ES-I3 (cell line): ENCODE measurements at regions not wholly inside any gene's neighbourhood (a gene's known extent, or its start where the extent isn't known, plus 50 kb on each side); places are given as distances from the start of the nearest gene placed in this dataset.

Experiments
- H3K36me3 ChIP-seq: 2 replicates; pipeline ENCODE4 v1.6.1; 2013; ENCODE audit warnings: mild to moderate bottlenecking, low read length, control low read depth, moderate library complexity; ENCODE audit not compliant: insufficient read depth
- H3K4me1 ChIP-seq: 2 replicates; pipeline ENCODE4 v1.6.1; 2013; ENCODE audit warnings: mild to moderate bottlenecking, control low read depth, low read length; ENCODE audit not compliant: insufficient read depth
- H3K9ac ChIP-seq: 2 replicates; pipeline ENCODE4 v1.6.1; 2013; ENCODE audit warnings: low read depth, mild to moderate bottlenecking, low read length, moderate library complexity
- H3K9me3 ChIP-seq: 2 replicates; pipeline ENCODE4 v1.6.1; 2013; ENCODE audit warnings: mild to moderate bottlenecking, low read length, moderate library complexity; ENCODE audit not compliant: control insufficient read depth, insufficient read depth

- Histone ChIP-seq H3K9ac (no peak overlapping the region), H3K36me3 (no peaks in the 10 kb centered on the region), H3K9me3 (no peaks in the 10 kb centered on the region), H3K4me1 (no peaks in the 10 kb centered on the region)
These were observed 670.4 kb downstream of the KCNJ3 start for GRCh38 chr2:155368934-155369333.

- Histone ChIP-seq H3K9me3 (no peaks in the 10 kb centered on the region), H3K4me1 (no peaks in the 10 kb centered on the region), H3K36me3 (no peaks in the 10 kb centered on the region), H3K9ac (no peak overlapping the region)
These were observed 666.3 kb downstream of the KCNJ3 start for GRCh38 chr2:155364766-155365165.

- no peaks in the 10 kb centered on the region for H3K9me3 ChIP-seq
- no peaks in the 10 kb centered on the region for H3K4me1 ChIP-seq
- H3K9ac ChIP-seq, result no peak overlapping the region
- H3K36me3 ChIP-seq, result no peaks in the 10 kb centered on the region
These were observed 664.9 kb downstream of the KCNJ3 start for GRCh38 chr2:155363349-155363888.

GRCh38 chr2:155357172-155357571, 658.7 kb downstream of the KCNJ3 start:
- Histone ChIP-seq H3K9ac (no peak overlapping the region), H3K4me1 (no peaks in the 10 kb centered on the region), H3K9me3 (no peaks in the 10 kb centered on the region), H3K36me3 (no peaks in the 10 kb centered on the region)

GRCh38 chr2:155356250-155356649, 657.8 kb downstream of the KCNJ3 start:
- Histone ChIP-seq H3K9me3 (no peaks in the 10 kb centered on the region), H3K9ac (no peak overlapping the region), H3K36me3 (no peaks in the 10 kb centered on the region), H3K4me1 (no peaks in the 10 kb centered on the region)

GRCh38 chr2:155350783-155351580, 652.5 kb downstream of the KCNJ3 start:
- no peaks in the 10 kb centered on the region for H3K36me3 ChIP-seq
- H3K4me1 ChIP-seq, result no peaks in the 10 kb centered on the region
- no peaks in the 10 kb centered on the region for H3K9me3 ChIP-seq
- no peak overlapping the region for H3K9ac ChIP-seq

- Histone ChIP-seq H3K4me1 (no peaks in the 10 kb centered on the region), H3K9ac (no peak overlapping the region), H3K36me3 (no peaks in the 10 kb centered on the region)
These were observed 633.5 kb downstream of the KCNJ3 start for GRCh38 chr2:155332016-155332415.

GRCh38 chr2:155320236-155320635, 621.7 kb downstream of the KCNJ3 start:
- Histone ChIP-seq H3K9ac (no peak overlapping the region), H3K9me3 (no peaks in the 10 kb centered on the region), H3K36me3 (no peaks in the 10 kb centered on the region), H3K4me1 (no peaks in the 10 kb centered on the region)

More at GRCh38 chr2:155332016-155332415, 633.5 kb downstream of the KCNJ3 start:
- no peaks in the 10 kb centered on the region for H3K9me3 ChIP-seq

- no peaks in the 10 kb centered on the region for H3K4me1 ChIP-seq
- H3K36me3 ChIP-seq, result no peaks in the 10 kb centered on the region
- no peaks in the 10 kb centered on the region for H3K9me3 ChIP-seq
- no peak overlapping the region for H3K9ac ChIP-seq
These were observed 620.2 kb downstream of the KCNJ3 start for GRCh38 chr2:155318710-155319109.

GRCh38 chr2:155315768-155316167, 617.3 kb downstream of the KCNJ3 start:
- Histone ChIP-seq H3K9me3 (no peaks in the 10 kb centered on the region), H3K9ac (no peak overlapping the region), H3K36me3 (no peaks in the 10 kb centered on the region), H3K4me1 (no peaks in the 10 kb centered on the region)

GRCh38 chr2:155310589-155310988, 612.1 kb downstream of the KCNJ3 start:
- Histone ChIP-seq H3K36me3 (no peaks in the 10 kb centered on the region), H3K9me3 (no peaks in the 10 kb centered on the region), H3K4me1 (no peaks in the 10 kb centered on the region), H3K9ac (no peak overlapping the region)

GRCh38 chr2:155309483-155309882, 611.0 kb downstream of the KCNJ3 start:
- Histone ChIP-seq H3K36me3 (no peaks in the 10 kb centered on the region), H3K9ac (no peak overlapping the region), H3K4me1 (no peaks in the 10 kb centered on the region), H3K9me3 (no peaks in the 10 kb centered on the region)

GRCh38 chr2:155308367-155309009, 610.0 kb downstream of the KCNJ3 start:
- Histone ChIP-seq H3K4me1 (no peaks in the 10 kb centered on the region), H3K9me3 (no peaks in the 10 kb centered on the region), H3K36me3 (no peaks in the 10 kb centered on the region), H3K9ac (no peak overlapping the region)

GRCh38 chr2:155301221-155301620, 602.7 kb downstream of the KCNJ3 start:
- no peaks in the 10 kb centered on the region for H3K36me3 ChIP-seq
- no peaks in the 10 kb centered on the region for H3K4me1 ChIP-seq
- H3K9ac ChIP-seq, result no peak overlapping the region
- H3K9me3 ChIP-seq, result no peaks in the 10 kb centered on the region

- Histone ChIP-seq H3K9ac (no peak overlapping the region), H3K4me1 (no peaks in the 10 kb centered on the region), H3K36me3 (no peaks in the 10 kb centered on the region), H3K9me3 (no peaks in the 10 kb centered on the region)
These were observed 599.5 kb downstream of the KCNJ3 start for GRCh38 chr2:155298001-155298400.
